H9 (cell line): ENCODE measurements at regions not wholly inside any gene's neighbourhood (a gene's known extent, or its start where the extent isn't known, plus 50 kb on each side); places are given as distances from the start of the nearest gene placed in this dataset.

Experiments
- DNase-seq: peaks from one replicate; pipeline ENCODE4 v3.0.0-alpha.2; 2017
- H2AFZ ChIP-seq: one replicate; pipeline ENCODE4 v1.6.1; 2013; ENCODE audit warnings: mild to moderate bottlenecking, low read length, control low read depth, moderate library complexity
- H2AK5ac ChIP-seq: 2 replicates; pipeline ENCODE4 v1.6.1; 2013; ENCODE audit warnings: low read length, control low read depth, mixed read lengths; ENCODE audit not compliant: insufficient read length
- H2BK120ac ChIP-seq: one replicate; pipeline ENCODE4 v1.6.1; 2013; ENCODE audit warnings: low read depth, mild to moderate bottlenecking, low read length, control low read depth, inconsistent platforms; ENCODE audit not compliant: poor library complexity, severe bottlenecking
- H2BK12ac ChIP-seq: 2 replicates; pipeline ENCODE4 v1.6.1; 2013; ENCODE audit warnings: low read length, control low read depth, mixed read lengths, low read depth; ENCODE audit not compliant: insufficient read length
- H2BK15ac ChIP-seq: 2 replicates; pipeline ENCODE4 v1.6.1; 2013; ENCODE audit warnings: low read depth, low read length, control low read depth
- H2BK20ac ChIP-seq: one replicate; pipeline ENCODE4 v1.6.1; 2013; ENCODE audit warnings: low read depth, mild to moderate bottlenecking, low read length, control low read depth, inconsistent platforms; ENCODE audit not compliant: poor library complexity, severe bottlenecking
- H2BK5ac ChIP-seq: 2 replicates; pipeline ENCODE4 v1.6.1; 2013; ENCODE audit warnings: low read length, control low read depth, mixed read lengths; ENCODE audit not compliant: insufficient read length
- H3K14ac ChIP-seq: 2 replicates; pipeline ENCODE4 v1.6.1; 2013; ENCODE audit warnings: low read length, control low read depth; ENCODE audit not compliant: insufficient read depth
- H3K18ac ChIP-seq: 2 replicates; pipeline ENCODE4 v1.6.1; 2013; ENCODE audit warnings: low read depth, mild to moderate bottlenecking, mixed read lengths, low read length, control low read depth; ENCODE audit not compliant: insufficient read length
- H3K23ac ChIP-seq: 2 replicates; pipeline ENCODE4 v1.6.1; 2013; ENCODE audit warnings: low read length, control low read depth, mixed read lengths, low read depth; ENCODE audit not compliant: insufficient read length
- H3K23me2 ChIP-seq: 2 replicates; pipeline ENCODE4 v1.6.1; 2013; ENCODE audit warnings: low read depth, mild to moderate bottlenecking, mixed read lengths, low read length, control low read depth; ENCODE audit not compliant: insufficient read length, poor library complexity, severe bottlenecking
- H3K27ac ChIP-seq: 2 replicates; pipeline ENCODE4 v1.5.1; 2013; ENCODE audit warnings: low read length, control low read depth, mixed read lengths, low read depth; ENCODE audit not compliant: insufficient read length
- H3K27me3 ChIP-seq: 2 replicates; pipeline ENCODE4 v1.6.1; 2013; ENCODE audit warnings: low read length, control low read depth, inconsistent platforms; ENCODE audit not compliant: insufficient read depth
- H3K4ac ChIP-seq: 2 replicates; pipeline ENCODE4 v1.6.1; 2013; ENCODE audit warnings: low read depth, mild to moderate bottlenecking, control low read depth, inconsistent platforms, low read length, moderate library complexity
- H3K4me1 ChIP-seq: 2 replicates; pipeline ENCODE4 v1.6.1; 2013; ENCODE audit warnings: low read length, control low read depth, inconsistent platforms; ENCODE audit not compliant: insufficient read depth
- H3K4me2 ChIP-seq: 2 replicates; pipeline ENCODE4 v1.6.1; 2013; ENCODE audit warnings: low read length, control low read depth, mixed read lengths; ENCODE audit not compliant: insufficient read length, insufficient read depth
- H3K56ac ChIP-seq: 2 replicates; pipeline ENCODE4 v1.6.1; 2013; ENCODE audit warnings: low read depth, mild to moderate bottlenecking, mixed read lengths, low read length, control low read depth; ENCODE audit not compliant: insufficient read length
- H3K79me1 ChIP-seq: 2 replicates; pipeline ENCODE4 v1.6.1; 2013; ENCODE audit warnings: low read depth, mild to moderate bottlenecking, moderate library complexity, low read length, control low read depth, inconsistent platforms; ENCODE audit not compliant: insufficient read depth, poor library complexity, severe bottlenecking
- H3K79me2 ChIP-seq: 2 replicates; pipeline ENCODE4 v1.6.1; 2013; ENCODE audit warnings: low read length, control low read depth, inconsistent platforms; ENCODE audit not compliant: insufficient read depth
- H3K9ac ChIP-seq: 2 replicates; pipeline ENCODE4 v1.6.1; 2013; ENCODE audit warnings: low read length, control low read depth, mixed read lengths; ENCODE audit not compliant: insufficient read length; ENCODE audit errors: extremely low read depth
- H3K9me3 ChIP-seq: one replicate; pipeline ENCODE4 v1.6.1; 2013; ENCODE audit warnings: low read depth, low read length, inconsistent platforms; ENCODE audit not compliant: control insufficient read depth
- H3T11ph ChIP-seq: one replicate; pipeline ENCODE4 v1.6.1; 2013; ENCODE audit warnings: mild to moderate bottlenecking, low read length, control low read depth, inconsistent platforms
- H4K20me1 ChIP-seq: one replicate; pipeline ENCODE4 v1.6.1; 2013; ENCODE audit not compliant: control insufficient read depth, insufficient read length, insufficient read depth
- H4K5ac ChIP-seq: 2 replicates; pipeline ENCODE4 v1.6.1; 2013; ENCODE audit warnings: low read depth, mild to moderate bottlenecking, mixed read lengths, low read length, control low read depth; ENCODE audit not compliant: insufficient read length
- H4K8ac ChIP-seq: replicated peaks from 2 replicates; pipeline ENCODE4 v1.6.1; 2013; ENCODE audit warnings: low read length, control low read depth, mixed read lengths, low read depth; ENCODE audit not compliant: insufficient read length
- H4K91ac ChIP-seq: 2 replicates; pipeline ENCODE4 v1.6.1; 2013; ENCODE audit warnings: low read depth, mild to moderate bottlenecking, moderate library complexity, mixed read lengths, low read length, control low read depth; ENCODE audit not compliant: insufficient read length
- H3K27ac Mint-ChIP-seq, 3 experiments: 2 replicates in 2 of 3; 3 replicates in 1 of 3; pipeline ENCODE4 v1.8.0; 2020 to 2021; ENCODE audit warnings: mixed read lengths in 3 of 3, mild to moderate bottlenecking in 1 of 3, moderate library complexity in 1 of 3
- H3K27me3 Mint-ChIP-seq: 2 replicates; pipeline ENCODE4 v1.8.0; 2021; ENCODE audit warnings: low read depth, mild to moderate bottlenecking, moderate library complexity, mixed read lengths
- H3K36me3 Mint-ChIP-seq, 3 experiments: 2 replicates in 2 of 3; 3 replicates in 1 of 3; pipeline ENCODE4 v1.8.0; 2020 to 2021; ENCODE audit warnings: low read depth in 3 of 3, mixed read lengths in 3 of 3; ENCODE audit not compliant: insufficient read depth in 1 of 3
- H3K4me1 Mint-ChIP-seq, 2 experiments: 2 replicates each; pipeline ENCODE4 v1.8.0; 2020; ENCODE audit warnings: mixed read lengths in 2 of 2
- H3K4me3 Mint-ChIP-seq, 2 experiments: 2 replicates in 1 of 2; 3 replicates in 1 of 2; pipeline ENCODE4 v1.8.0; 2020 to 2021; ENCODE audit warnings: mild to moderate bottlenecking in 2 of 2, mixed read lengths in 2 of 2, moderate library complexity in 1 of 2
- H3K9me3 Mint-ChIP-seq, 2 experiments: 2 replicates in 1 of 2; 3 replicates in 1 of 2; pipeline ENCODE4 v1.8.0; 2020; ENCODE audit warnings: mild to moderate bottlenecking in 2 of 2, mixed read lengths in 2 of 2, moderate library complexity in 1 of 2
- CTCF ChIP-seq: fragments of 200-600 bp; sonication (generic); conservative IDR thresholded peaks from 3 replicates; pipeline ENCODE4 v1.8.0; 2021; ENCODE audit warnings: antibody characterized with exemption, mild to moderate bottlenecking

GRCh38 chr14:86708846-86709339, 1178.9 kb downstream of the FLRT2 start:
- H4K5ac ChIP-seq, result no peak overlapping the region
- H2BK15ac ChIP-seq, result no peak overlapping the region
- no peak overlapping the region for H2BK120ac ChIP-seq
- no peak overlapping the region for H4K8ac ChIP-seq
- no peak overlapping the region for H2AFZ ChIP-seq
- H3T11ph ChIP-seq, result no peak overlapping the region
- no peak overlapping the region for H2BK5ac ChIP-seq
- H2BK20ac ChIP-seq, result no peak overlapping the region
- no peaks in the 10 kb centered on the region for H3K27me3 ChIP-seq
- no peak for DNase-seq
- H4K20me1 ChIP-seq, result no peaks in the 10 kb centered on the region
- no peaks in the 10 kb centered on the region for H3K27me3 Mint-ChIP-seq
- no peaks in the 10 kb centered on the region for H3K9me3 ChIP-seq
- H3K9me3 Mint-ChIP-seq, result 0 out of 5 replicates have a peak, but pooled peaks cover 0 to 2% of the 10 kb centered on the region in 2 experiments
- H3K4me1 ChIP-seq, result no peaks in the 10 kb centered on the region
- H3K56ac ChIP-seq, result no peak overlapping the region
- H3K27ac Mint-ChIP-seq, result no peak overlapping the region
- no peak overlapping the region for H2BK12ac ChIP-seq
- H3K79me1 ChIP-seq, result no peaks in the 10 kb centered on the region
- H3K14ac ChIP-seq, result no peak overlapping the region
- H3K36me3 Mint-ChIP-seq, result no peaks in the 10 kb centered on the region; a peak in 1 of 7 replicates
- no peak overlapping the region for H3K18ac ChIP-seq
- H3K79me2 ChIP-seq, result no peaks in the 10 kb centered on the region
- no peak overlapping the region for H3K4ac ChIP-seq
- H3K23me2 ChIP-seq, result no peaks in the 10 kb centered on the region
- no peak for TF ChIP-seq CTCF
- no peak overlapping the region for H3K27ac ChIP-seq
- no peak overlapping the region for H4K91ac ChIP-seq
- no peak overlapping the region for H3K4me2 ChIP-seq
- H3K4me3 Mint-ChIP-seq, result no peak overlapping the region
- peaks cover 6 to 8% of the 10 kb centered on the region in 2 experiments for H3K4me1 Mint-ChIP-seq
- H2AK5ac ChIP-seq, result no peak overlapping the region
- no peak overlapping the region for H3K9ac ChIP-seq
- H3K23ac ChIP-seq, result no peak overlapping the region
